ENCODE measurements at regions not wholly inside any gene's neighbourhood (a gene's known extent, or its start where the extent isn't known, plus 50 kb on each side); places are given as distances from the start of the nearest gene placed in this dataset.

- TF ChIP-seq CTCF (IDR thresholded peaks at IDR 0.05 in 2 of 3, conservative IDR thresholded peaks at IDR 0.05 in 1 of 3; ENCODE audit: insufficient read depth in 2 of 3, low read depth in 1 of 3, low read length in 3 of 3), result no peak
- no peak for TF ChIP-seq E2F6 (IDR thresholded peaks at IDR 0.05; ENCODE audit: borderline replicate concordance in 1 of 2, extremely low read depth in 1 of 2, insufficient read depth in 1 of 2, insufficient read length in 1 of 2, low read depth in 1 of 2, low read length in 1 of 2, poor library complexity in 1 of 2, severe bottlenecking in 1 of 2)
- TF ChIP-seq ZSCAN29 (IDR thresholded peaks at IDR 0.05), result no peak
- TF ChIP-seq, protein P1, sequence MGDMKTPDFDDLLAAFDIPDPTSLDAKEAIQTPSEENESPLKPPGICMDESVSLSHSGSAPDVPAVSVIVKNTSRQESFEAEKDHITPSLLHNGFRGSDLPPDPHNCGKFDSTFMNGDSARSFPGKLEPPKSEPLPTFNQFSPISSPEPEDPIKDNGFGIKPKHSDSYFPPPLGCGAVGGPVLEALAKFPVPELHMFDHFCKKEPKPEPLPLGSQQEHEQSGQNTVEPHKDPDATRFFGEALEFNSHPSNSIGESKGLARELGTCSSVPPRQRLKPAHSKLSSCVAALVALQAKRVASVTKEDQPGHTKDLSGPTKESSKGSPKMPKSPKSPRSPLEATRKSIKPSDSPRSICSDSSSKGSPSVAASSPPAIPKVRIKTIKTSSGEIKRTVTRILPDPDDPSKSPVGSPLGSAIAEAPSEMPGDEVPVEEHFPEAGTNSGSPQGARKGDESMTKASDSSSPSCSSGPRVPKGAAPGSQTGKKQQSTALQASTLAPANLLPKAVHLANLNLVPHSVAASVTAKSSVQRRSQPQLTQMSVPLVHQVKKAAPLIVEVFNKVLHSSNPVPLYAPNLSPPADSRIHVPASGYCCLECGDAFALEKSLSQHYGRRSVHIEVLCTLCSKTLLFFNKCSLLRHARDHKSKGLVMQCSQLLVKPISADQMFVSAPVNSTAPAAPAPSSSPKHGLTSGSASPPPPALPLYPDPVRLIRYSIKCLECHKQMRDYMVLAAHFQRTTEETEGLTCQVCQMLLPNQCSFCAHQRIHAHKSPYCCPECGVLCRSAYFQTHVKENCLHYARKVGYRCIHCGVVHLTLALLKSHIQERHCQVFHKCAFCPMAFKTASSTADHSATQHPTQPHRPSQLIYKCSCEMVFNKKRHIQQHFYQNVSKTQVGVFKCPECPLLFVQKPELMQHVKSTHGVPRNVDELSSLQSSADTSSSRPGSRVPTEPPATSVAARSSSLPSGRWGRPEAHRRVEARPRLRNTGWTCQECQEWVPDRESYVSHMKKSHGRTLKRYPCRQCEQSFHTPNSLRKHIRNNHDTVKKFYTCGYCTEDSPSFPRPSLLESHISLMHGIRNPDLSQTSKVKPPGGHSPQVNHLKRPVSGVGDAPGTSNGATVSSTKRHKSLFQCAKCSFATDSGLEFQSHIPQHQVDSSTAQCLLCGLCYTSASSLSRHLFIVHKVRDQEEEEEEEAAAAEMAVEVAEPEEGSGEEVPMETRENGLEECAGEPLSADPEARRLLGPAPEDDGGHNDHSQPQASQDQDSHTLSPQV (IDR thresholded peaks at IDR 0.05), result no peak
- no peak for TF ChIP-seq RBM39 (optimal IDR thresholded peaks at IDR 0.05; ENCODE audit: low read depth, low read length)
- TF ChIP-seq CEBPB (tag; IDR thresholded peaks at IDR 0.05), result no peak
Measured at GRCh38 chr15:93340406-93340805, 251.4 kb upstream of the RGMA start.

Measured in K562 (cell line).